ENCODE measurements at regions not wholly inside any gene's neighbourhood (a gene's known extent, or its start where the extent isn't known, plus 50 kb on each side); places are given as distances from the start of the nearest gene placed in this dataset.

GRCh38 chr3:11712646-11713045 lies 68.9 kb upstream of the VGLL4 start:
- Histone ChIP-seq H4K20me1 (ENCODE audit: control insufficient read depth, insufficient read depth, low read length, poor library complexity, severe bottlenecking) (peaks cover 8% of the 10 kb centered on the region), H3K9me3 (ENCODE audit: control extremely low read depth in 1 of 3, control insufficient read depth in 2 of 3, insufficient read depth in 1 of 3, low read length in 2 of 3) (peaks cover 0 to 4% (median 0%) of the 10 kb centered on the region in 3 donors), H3K36me3 (replicated peaks in 1 of 2; ENCODE audit: control extremely low read depth in 1 of 2, control insufficient read depth in 1 of 2, extremely low read depth in 1 of 2, insufficient read depth in 2 of 2, low read length in 1 of 2) (no peaks in the 10 kb centered on the region), H3K4me1 (ENCODE audit: control insufficient read depth in 2 of 2, insufficient read depth in 2 of 2, low read length in 2 of 2) (no peaks in the 10 kb centered on the region), H3K9ac (ENCODE audit: low read length) (no peak overlapping the region), H2AFZ (ENCODE audit: insufficient read depth, low read depth, low read length, poor library complexity, severe bottlenecking) (no peak overlapping the region), H3K79me2 (ENCODE audit: control insufficient read depth, insufficient read depth, low read length) (peaks cover 39% of the 10 kb centered on the region), H3K4me3 (ENCODE audit: control extremely low read depth in 1 of 5, extremely low read depth in 1 of 5, insufficient read depth in 1 of 5, low read depth in 2 of 5, low read length in 4 of 5) (no peak overlapping the region), H3K4me2 (replicated peaks; ENCODE audit: low read depth, low read length, poor library complexity, severe bottlenecking) (no peak overlapping the region), H3K27ac (ENCODE audit: low read length in 2 of 2) (no peak overlapping the region), H3K27me3 (replicated peaks in 1 of 4; ENCODE audit: control extremely low read depth in 1 of 4, control insufficient read depth in 3 of 4, insufficient read depth in 4 of 4, low read length in 3 of 4) (no peaks in the 10 kb centered on the region)
- peaks cover 7% of the 10 kb centered on the region for H3K4me1 Mint-ChIP-seq
- intact Hi-C loops (cut with micrococcal nuclease), result no loop called here
- ATAC-seq (ENCODE audit: low read depth) (no peak), DNase-seq (no peak)
- H3K27me3 Mint-ChIP-seq, result no peaks in the 10 kb centered on the region
- no peak overlapping the region for H3K27ac Mint-ChIP-seq
- POLR2A ChIA-PET, result no interaction called here
- H3K4me3 Mint-ChIP-seq, result no peak overlapping the region
- TF ChIP-seq EZH2 (IDR thresholded peaks at IDR 0.05; ENCODE audit: borderline replicate concordance, insufficient read depth, low read depth, low read length, poor library complexity, severe bottlenecking), result no peak
- TF ChIP-seq, protein P1, sequence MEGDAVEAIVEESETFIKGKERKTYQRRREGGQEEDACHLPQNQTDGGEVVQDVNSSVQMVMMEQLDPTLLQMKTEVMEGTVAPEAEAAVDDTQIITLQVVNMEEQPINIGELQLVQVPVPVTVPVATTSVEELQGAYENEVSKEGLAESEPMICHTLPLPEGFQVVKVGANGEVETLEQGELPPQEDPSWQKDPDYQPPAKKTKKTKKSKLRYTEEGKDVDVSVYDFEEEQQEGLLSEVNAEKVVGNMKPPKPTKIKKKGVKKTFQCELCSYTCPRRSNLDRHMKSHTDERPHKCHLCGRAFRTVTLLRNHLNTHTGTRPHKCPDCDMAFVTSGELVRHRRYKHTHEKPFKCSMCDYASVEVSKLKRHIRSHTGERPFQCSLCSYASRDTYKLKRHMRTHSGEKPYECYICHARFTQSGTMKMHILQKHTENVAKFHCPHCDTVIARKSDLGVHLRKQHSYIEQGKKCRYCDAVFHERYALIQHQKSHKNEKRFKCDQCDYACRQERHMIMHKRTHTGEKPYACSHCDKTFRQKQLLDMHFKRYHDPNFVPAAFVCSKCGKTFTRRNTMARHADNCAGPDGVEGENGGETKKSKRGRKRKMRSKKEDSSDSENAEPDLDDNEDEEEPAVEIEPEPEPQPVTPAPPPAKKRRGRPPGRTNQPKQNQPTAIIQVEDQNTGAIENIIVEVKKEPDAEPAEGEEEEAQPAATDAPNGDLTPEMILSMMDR (IDR thresholded peaks at IDR 0.05), result no peak
- H3K9me3 Mint-ChIP-seq (ENCODE audit: insufficient read depth), result no peaks in the 10 kb centered on the region
- CTCF ChIA-PET, result no interaction called here
- 98% methylated on average over 6 of the region's 7 CpGs for WGBS (ENCODE audit: insufficient coverage)

- Mint-ChIP-seq H3K9me3 (ENCODE audit: insufficient read depth) (no peaks in the 10 kb centered on the region), H3K4me3 (no peak overlapping the region), H3K27me3 (no peaks in the 10 kb centered on the region), H3K4me1 (peaks cover 7% of the 10 kb centered on the region), H3K27ac (no peak overlapping the region)
- intact Hi-C loops (cut with micrococcal nuclease), result no loop called here
- 61% methylated on average over 5 of the region's 5 CpGs for WGBS (ENCODE audit: insufficient coverage)
- H2AFZ ChIP-seq (ENCODE audit: insufficient read depth, low read depth, low read length, poor library complexity, severe bottlenecking), result no peak overlapping the region
- H3K4me3 ChIP-seq (ENCODE audit: control extremely low read depth in 1 of 5, extremely low read depth in 1 of 5, insufficient read depth in 1 of 5, low read depth in 2 of 5, low read length in 4 of 5), result no peak overlapping the region
- DNase-seq (no peak), ATAC-seq (ENCODE audit: low read depth) (no peak)
- H3K27ac ChIP-seq (ENCODE audit: low read length in 2 of 2), result no peak overlapping the region
- ChIA-PET POLR2A (no interaction called here), CTCF (no interaction called here)
- H4K20me1 ChIP-seq (ENCODE audit: control insufficient read depth, insufficient read depth, low read length, poor library complexity, severe bottlenecking), result peaks cover 8% of the 10 kb centered on the region
- no peak overlapping the region for H3K4me2 ChIP-seq (replicated peaks; ENCODE audit: low read depth, low read length, poor library complexity, severe bottlenecking)
- H3K27me3 ChIP-seq (replicated peaks in 1 of 4; ENCODE audit: control extremely low read depth in 1 of 4, control insufficient read depth in 3 of 4, insufficient read depth in 4 of 4, low read length in 3 of 4), result no peaks in the 10 kb centered on the region
- no peak overlapping the region for H3K9ac ChIP-seq (ENCODE audit: low read length)
- no peaks in the 10 kb centered on the region for H3K36me3 ChIP-seq (replicated peaks in 1 of 2; ENCODE audit: control extremely low read depth in 1 of 2, control insufficient read depth in 1 of 2, extremely low read depth in 1 of 2, insufficient read depth in 2 of 2, low read length in 1 of 2)
- no peaks in the 10 kb centered on the region for H3K4me1 ChIP-seq (ENCODE audit: control insufficient read depth in 2 of 2, insufficient read depth in 2 of 2, low read length in 2 of 2)
- peaks cover 44% of the 10 kb centered on the region for H3K79me2 ChIP-seq (ENCODE audit: control insufficient read depth, insufficient read depth, low read length)
- H3K9me3 ChIP-seq (ENCODE audit: control extremely low read depth in 1 of 3, control insufficient read depth in 2 of 3, insufficient read depth in 1 of 3, low read length in 2 of 3), result peaks cover 0 to 4% (median 0%) of the 10 kb centered on the region in 3 donors
- TF ChIP-seq, protein P1 (IDR thresholded peaks at IDR 0.05), result no peak
- TF ChIP-seq EZH2 (IDR thresholded peaks at IDR 0.05; ENCODE audit: borderline replicate concordance, insufficient read depth, low read depth, low read length, poor library complexity, severe bottlenecking), result no peak
Measured at GRCh38 chr3:11711876-11712275, 68.2 kb upstream of the VGLL4 start.

Measured in B cell (primary cell).